Sciatic nerve (tissue), 2 donors: ENCODE measurements at regions not wholly inside any gene's neighbourhood (a gene's known extent, or its start where the extent isn't known, plus 50 kb on each side); places are given as distances from the start of the nearest gene placed in this dataset.

Source experiments
- ATAC-seq: fragments of 200-7000 bp; cut with Tn5 transposase; one replicate; pipeline ENCODE4 v1.9.1; 2020; ENCODE audit warnings: mild to moderate bottlenecking, moderate library complexity
- DNase-seq: peaks from one replicate; pipeline ENCODE4 v3.0.0-alpha.2; 2020; ENCODE audit warnings: low spot score
- intact Hi-C: fragments of 100-400 bp; cut with DNase I; formaldehyde crosslinking; loops from one replicate; pipeline ENCODE4 v1.14.2; 2022
- donor health status: DM: no; HTN: no; CAD: no.
- donor health status: DM: no; HTN: no; CAD: no.

- ATAC-seq (no peak), DNase-seq (no peak)
- intact Hi-C loops, result no loop called here
Measured at GRCh38 chr12:42663621-42664020, 74.1 kb upstream of the PRICKLE1 start.

- intact Hi-C loops, result no loop called here
- ATAC-seq, result no peak
- no peak for DNase-seq
Measured at GRCh38 chr12:42660968-42661937, 71.7 kb upstream of the PRICKLE1 start.

GRCh38 chr12:42660117-42660516 is 70.6 kb upstream of the PRICKLE1 start:
- DNase-seq (no peak), ATAC-seq (no peak)
- intact Hi-C loops, result no loop called here

GRCh38 chr12:42652048-42652447 is 62.5 kb upstream of the PRICKLE1 start:
- DNase-seq (no peak), ATAC-seq (no peak)
- intact Hi-C loops, result no loop called here

- ATAC-seq, result no peak
- intact Hi-C loops, result no loop called here
- DNase-seq, result no peak
Measured at GRCh38 chr12:42648061-42648460, 58.5 kb upstream of the PRICKLE1 start.

- intact Hi-C loops, result no loop called here
- ATAC-seq (no peak), DNase-seq (no peak)
Measured at GRCh38 chr12:42643881-42644579, 54.5 kb upstream of the PRICKLE1 start.

- ATAC-seq (no peak), DNase-seq (no peak)
- intact Hi-C loops, result no loop called here
Measured at GRCh38 chr12:42641221-42641885, 51.8 kb upstream of the PRICKLE1 start.

GRCh38 chr12:42640391-42640790 is 50.8 kb upstream of the PRICKLE1 start:
- ATAC-seq, result no peak
- intact Hi-C loops, result no loop called here

GRCh38 chr12:42639556-42639955 is 50.0 kb upstream of the PRICKLE1 start:
- intact Hi-C loops, result no loop called here
- ATAC-seq (no peak), DNase-seq (no peak)

More at GRCh38 chr12:42640391-42640790, 50.8 kb upstream of the PRICKLE1 start:
- no peak for DNase-seq
